HEK293 (cell line): ENCODE measurements at regions not wholly inside any gene's neighbourhood (a gene's known extent, or its start where the extent isn't known, plus 50 kb on each side); places are given as distances from the start of the nearest gene placed in this dataset.
"Not testable (repeated sequence)": the region's sequence is repeated elsewhere in the genome, so short reads cannot be mapped to it uniquely, and the experiment has no call there.

Source experiments
- CTCF ChIA-PET: fragments of 350-600 bp; formaldehyde crosslinking; extraction: SDS; loops from one replicate; lab custom pipeline; 2021; ENCODE audit warnings: antibody characterized with exemption; lab: Yijun Ruan, JAX
- POLR2A ChIA-PET: fragments of 300-600 bp; formaldehyde crosslinking; extraction: SDS; loops from one replicate; lab custom pipeline; 2020; ENCODE audit warnings: antibody characterized with exemption, inconsistent platforms; lab: Yijun Ruan, JAX
- H3K27ac ChIP-seq: fragments of 200-500 bp; sonication (Bioruptor generic); 2 replicates; pipeline ENCODE4 v1.5.1; 2014; ENCODE audit warnings: low read depth, low read length, control low read depth, inconsistent platforms; ENCODE audit errors: extremely low read depth
- H3K36me3 ChIP-seq, 2 experiments: fragments of 200-500 bp in 1 of 2; sonication (Bioruptor generic) in 1 of 2; 1 replicate in 1 of 2; 2 replicates in 1 of 2; pipeline ENCODE4 v1.5.1; 2014 to 2017; ENCODE audit warnings: inconsistent platforms in 2 of 2, low read length in 2 of 2; ENCODE audit not compliant: control insufficient read depth in 2 of 2, insufficient read depth in 1 of 2
- H3K4me1 ChIP-seq: fragments of 200-500 bp; sonication (Bioruptor generic); 2 replicates; pipeline ENCODE4 v1.5.1; 2014; ENCODE audit warnings: mild to moderate bottlenecking, low read length, inconsistent platforms; ENCODE audit not compliant: control insufficient read depth, insufficient read depth
- H3K4me3 ChIP-seq: 2 replicates; pipeline ENCODE4 v1.5.1; 2011; ENCODE audit warnings: low read depth, mild to moderate bottlenecking, control low read depth, low read length, moderate library complexity
- H3K9me3 ChIP-seq: fragments of 200-500 bp; sonication (Bioruptor generic); 2 replicates; pipeline ENCODE4 v1.5.1; 2014; ENCODE audit warnings: low read depth, low read length, inconsistent platforms; ENCODE audit not compliant: control insufficient read depth, insufficient read depth
- CTCF ChIP-seq: fragments of 450-650 bp; formaldehyde crosslinking; IDR thresholded peaks from 2 replicates; pipeline ENCODE4 v1.5.1; 2016; ENCODE audit warnings: missing biosample characterization, missing genetic modification characterization
- INSM2 ChIP-seq: fragments of 450-650 bp; formaldehyde crosslinking; IDR thresholded peaks from 2 replicates; pipeline ENCODE4 v1.5.1; 2016; ENCODE audit warnings: missing biosample characterization, missing genetic modification characterization
- KLF16 ChIP-seq: fragments of 450-650 bp; formaldehyde crosslinking; IDR thresholded peaks from 2 replicates; pipeline ENCODE4 v1.5.1; 2017; ENCODE audit warnings: missing biosample characterization, missing genetic modification characterization
- SP3 ChIP-seq: fragments of 450-650 bp; formaldehyde crosslinking; IDR thresholded peaks from 2 replicates; pipeline ENCODE4 v1.5.1; 2016; ENCODE audit warnings: missing biosample characterization, missing genetic modification characterization
- ZBTB20 ChIP-seq: fragments of 450-650 bp; formaldehyde crosslinking; IDR thresholded peaks from 2 replicates; pipeline ENCODE4 v1.5.1; 2016; ENCODE audit warnings: missing biosample characterization, missing genetic modification characterization
- ZNF560 ChIP-seq: fragments of 450-650 bp; formaldehyde crosslinking; IDR thresholded peaks from 2 replicates; pipeline ENCODE4 v1.5.1; 2017; ENCODE audit warnings: missing biosample characterization, missing genetic modification characterization, borderline replicate concordance
- ZNF639 ChIP-seq: fragments of 450-650 bp; formaldehyde crosslinking; IDR thresholded peaks from 2 replicates; pipeline ENCODE4 v1.5.1; 2016; ENCODE audit warnings: missing biosample characterization, missing genetic modification characterization
- ZNF677 ChIP-seq: fragments of 450-650 bp; IDR thresholded peaks from 2 replicates; pipeline ENCODE4 v1.5.0; 2018; ENCODE audit warnings: missing biosample characterization, mild to moderate bottlenecking, missing genetic modification characterization, moderate library complexity
- ZNF768 ChIP-seq: fragments of 450-650 bp; formaldehyde crosslinking; IDR thresholded peaks from 2 replicates; pipeline ENCODE4 v1.5.1; 2018; ENCODE audit warnings: missing biosample characterization, mild to moderate bottlenecking, missing genetic modification characterization
- TF ChIP-seq, protein P1 (sequence below): fragments of 450-650 bp; formaldehyde crosslinking; IDR thresholded peaks from 2 replicates; pipeline ENCODE4 v1.5.1; 2017; ENCODE audit warnings: missing biosample characterization, missing genetic modification characterization

DNA sequence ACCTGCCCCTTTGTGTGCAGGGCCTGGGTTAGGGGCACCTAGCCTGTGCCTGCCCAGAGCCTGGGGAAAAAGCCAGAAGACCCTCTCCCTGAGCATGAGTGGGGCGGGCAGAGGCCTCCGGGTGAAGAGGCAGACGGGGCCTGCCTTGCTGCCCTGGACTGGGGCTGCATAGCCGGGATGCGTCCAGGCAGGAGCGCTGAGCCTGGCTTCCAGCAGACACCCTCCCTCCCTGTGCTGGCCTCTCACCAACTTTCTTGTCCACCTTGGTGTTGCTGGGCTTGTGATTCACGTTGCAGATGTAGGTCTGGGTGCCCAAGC lies 216.1 kb downstream of the TMEM121 start:
- CTCF ChIA-PET: no interaction called here
- no peak overlapping the region for H3K4me3 ChIP-seq

DNA sequence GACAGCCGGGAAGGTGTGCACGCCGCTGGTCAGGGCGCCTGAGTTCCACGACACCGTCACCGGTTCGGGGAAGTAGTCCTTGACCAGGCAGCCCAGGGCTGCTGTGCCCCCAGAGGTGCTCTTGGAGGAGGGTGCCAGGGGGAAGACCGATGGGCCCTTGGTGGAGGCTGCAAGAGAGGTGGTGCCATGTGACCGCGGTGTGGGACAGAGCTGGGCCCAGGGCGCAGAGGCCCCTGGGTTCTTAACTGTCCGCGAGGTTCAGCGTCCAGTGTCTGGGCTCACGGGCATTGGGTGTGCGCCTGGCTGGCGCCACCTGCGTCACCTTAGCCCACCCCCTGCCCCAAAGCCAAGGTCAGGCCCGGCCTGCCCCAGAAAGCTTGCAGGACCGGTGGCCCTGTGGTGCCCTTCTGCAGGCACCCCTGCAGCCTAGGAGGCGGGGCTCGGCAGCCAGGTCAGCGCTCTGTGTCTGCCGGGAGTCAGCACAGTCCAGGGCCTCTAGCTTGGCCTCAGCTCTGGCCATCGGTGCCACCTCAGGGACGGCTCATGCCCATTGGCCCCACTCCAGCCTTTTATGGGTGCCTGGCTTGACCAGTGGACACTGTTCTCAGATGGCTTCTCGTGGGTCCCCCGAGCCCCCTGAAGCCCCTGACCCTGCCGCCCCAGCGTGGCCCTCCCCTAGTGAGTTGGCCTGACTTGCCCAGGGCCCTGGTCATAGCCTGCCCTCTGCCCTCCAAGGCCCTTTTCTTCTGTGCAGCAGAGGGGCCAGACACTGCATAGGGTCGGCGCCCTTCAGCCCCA lies 216.7 kb downstream of the TMEM121 start:
- H3K9me3 ChIP-seq, H3K36me3 ChIP-seq, H3K27ac ChIP-seq, POLR2A ChIA-PET, H3K4me1 ChIP-seq, H3K4me3 ChIP-seq, CTCF ChIA-PET: not testable (repeated sequence)

More for the DNA sequence above, 216.1 kb downstream of the TMEM121 start:
- POLR2A ChIA-PET: no interaction called here
- H3K9me3 ChIP-seq: no peaks in the 10 kb centered on the region
- no peaks in the 10 kb centered on the region for H3K36me3 ChIP-seq
- no peaks in the 10 kb centered on the region for H3K4me1 ChIP-seq
- no peak overlapping the region for H3K27ac ChIP-seq
- TF ChIP-seq ZNF560 (tag by site-specific recombination): no peak
- TF ChIP-seq ZNF639 (tag by site-specific recombination): no peak
- TF ChIP-seq CTCF: no peak
- TF ChIP-seq KLF16 (tag by site-specific recombination): no peak
- no peak for TF ChIP-seq ZBTB20
- TF ChIP-seq, protein P1, sequence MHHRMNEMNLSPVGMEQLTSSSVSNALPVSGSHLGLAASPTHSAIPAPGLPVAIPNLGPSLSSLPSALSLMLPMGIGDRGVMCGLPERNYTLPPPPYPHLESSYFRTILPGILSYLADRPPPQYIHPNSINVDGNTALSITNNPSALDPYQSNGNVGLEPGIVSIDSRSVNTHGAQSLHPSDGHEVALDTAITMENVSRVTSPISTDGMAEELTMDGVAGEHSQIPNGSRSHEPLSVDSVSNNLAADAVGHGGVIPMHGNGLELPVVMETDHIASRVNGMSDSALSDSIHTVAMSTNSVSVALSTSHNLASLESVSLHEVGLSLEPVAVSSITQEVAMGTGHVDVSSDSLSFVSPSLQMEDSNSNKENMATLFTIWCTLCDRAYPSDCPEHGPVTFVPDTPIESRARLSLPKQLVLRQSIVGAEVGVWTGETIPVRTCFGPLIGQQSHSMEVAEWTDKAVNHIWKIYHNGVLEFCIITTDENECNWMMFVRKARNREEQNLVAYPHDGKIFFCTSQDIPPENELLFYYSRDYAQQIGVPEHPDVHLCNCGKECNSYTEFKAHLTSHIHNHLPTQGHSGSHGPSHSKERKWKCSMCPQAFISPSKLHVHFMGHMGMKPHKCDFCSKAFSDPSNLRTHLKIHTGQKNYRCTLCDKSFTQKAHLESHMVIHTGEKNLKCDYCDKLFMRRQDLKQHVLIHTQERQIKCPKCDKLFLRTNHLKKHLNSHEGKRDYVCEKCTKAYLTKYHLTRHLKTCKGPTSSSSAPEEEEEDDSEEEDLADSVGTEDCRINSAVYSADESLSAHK (tag by site-specific recombination): no peak
- no peak for TF ChIP-seq INSM2
- TF ChIP-seq ZNF768 (tag by site-specific recombination): no peak
- TF ChIP-seq SP3 (tag by site-specific recombination): no peak
- TF ChIP-seq ZNF677: no peak
- TF ChIP-seq, all 188 proteins: peak for 0

- H3K9me3 ChIP-seq, H3K27ac ChIP-seq, H3K4me1 ChIP-seq, POLR2A ChIA-PET, H3K4me3 ChIP-seq, H3K36me3 ChIP-seq, CTCF ChIA-PET: not testable (repeated sequence)
Measured at GRCh38 chr14:105744213-105744787, 217.9 kb downstream of the TMEM121 start.
